ENCODE measurements at regions not wholly inside any gene's neighbourhood (a gene's known extent, or its start where the extent isn't known, plus 50 kb on each side); places are given as distances from the start of the nearest gene placed in this dataset.

DNA sequence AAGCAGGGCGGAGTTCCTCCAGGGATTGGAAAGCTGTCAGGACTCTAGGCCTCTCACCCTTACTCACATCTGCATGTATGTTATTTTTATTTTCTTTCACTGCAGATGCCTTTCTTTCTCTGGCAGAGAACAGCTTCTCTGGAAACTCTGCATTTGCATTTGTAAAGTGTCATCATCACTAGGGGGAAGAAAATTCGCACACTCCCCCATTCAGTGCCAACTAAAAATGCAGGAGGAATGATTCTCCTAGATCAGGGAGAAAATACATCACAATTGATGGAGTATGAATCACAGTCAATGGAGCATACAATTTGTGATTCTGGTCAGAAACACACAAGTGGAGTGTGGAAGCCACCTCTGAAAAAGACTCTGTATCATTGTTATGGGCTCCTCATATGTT lies 351.4 kb upstream of the FTMT start:
- TF ChIP-seq, protein P1, sequence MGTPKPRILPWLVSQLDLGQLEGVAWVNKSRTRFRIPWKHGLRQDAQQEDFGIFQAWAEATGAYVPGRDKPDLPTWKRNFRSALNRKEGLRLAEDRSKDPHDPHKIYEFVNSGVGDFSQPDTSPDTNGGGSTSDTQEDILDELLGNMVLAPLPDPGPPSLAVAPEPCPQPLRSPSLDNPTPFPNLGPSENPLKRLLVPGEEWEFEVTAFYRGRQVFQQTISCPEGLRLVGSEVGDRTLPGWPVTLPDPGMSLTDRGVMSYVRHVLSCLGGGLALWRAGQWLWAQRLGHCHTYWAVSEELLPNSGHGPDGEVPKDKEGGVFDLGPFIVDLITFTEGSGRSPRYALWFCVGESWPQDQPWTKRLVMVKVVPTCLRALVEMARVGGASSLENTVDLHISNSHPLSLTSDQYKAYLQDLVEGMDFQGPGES (IDR thresholded peaks at IDR 0.05; ENCODE audit: low read depth, low read length), result no peak
- TF ChIP-seq TAF1 (IDR thresholded peaks at IDR 0.05; ENCODE audit: borderline replicate concordance, low read depth, low read length) (no peak), NRF1 (IDR thresholded peaks at IDR 0.05; ENCODE audit: low read depth, low read length) (no peak), REST (IDR thresholded peaks at IDR 0.05; ENCODE audit: low read depth, low read length) (no peak), CTCF (IDR thresholded peaks at IDR 0.05) (no peak), POLR2AphosphoS5 (IDR thresholded peaks at IDR 0.05; ENCODE audit: low read depth, low read length) (no peak), EP300 (IDR thresholded peaks at IDR 0.05; ENCODE audit: borderline replicate concordance in 1 of 2, low read depth in 1 of 2, low read length in 1 of 2) (no peak)
- TF ChIP-seq, protein P2, sequence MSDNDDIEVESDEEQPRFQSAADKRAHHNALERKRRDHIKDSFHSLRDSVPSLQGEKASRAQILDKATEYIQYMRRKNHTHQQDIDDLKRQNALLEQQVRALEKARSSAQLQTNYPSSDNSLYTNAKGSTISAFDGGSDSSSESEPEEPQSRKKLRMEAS (IDR thresholded peaks at IDR 0.05; ENCODE audit: low read depth), result no peak

Data from SK-N-SH (cell line).